NCI-H2029 (cell line): ENCODE measurements at regions not wholly inside any gene's neighbourhood (a gene's known extent, or its start where the extent isn't known, plus 50 kb on each side); places are given as distances from the start of the nearest gene placed in this dataset.

Experiments
- DNase-seq: peaks from one replicate; lab custom pipeline; 2025; lab: John Stamatoyannopoulos, UW

- no peak for DNase-seq
Observed at GRCh38 chr7:109308816-109309215, 739.1 kb downstream of the DNAJB9 start.

GRCh38 chr7:109309790-109310189 lies 740.1 kb downstream of the DNAJB9 start:
- no peak for DNase-seq

GRCh38 chr7:109318136-109318535 lies 748.5 kb downstream of the DNAJB9 start:
- no peak for DNase-seq

GRCh38 chr7:109322833-109323232 lies 753.2 kb downstream of the DNAJB9 start:
- no peak for DNase-seq

- no peak for DNase-seq
Observed at GRCh38 chr7:109331423-109331822, 761.7 kb downstream of the DNAJB9 start.

- no peak for DNase-seq
Observed at GRCh38 chr7:109335951-109336350, 766.3 kb downstream of the DNAJB9 start.

GRCh38 chr7:109336531-109336930 lies 766.9 kb downstream of the DNAJB9 start:
- no peak for DNase-seq

- DNase-seq: no peak
Observed at GRCh38 chr7:109343678-109344077, 774.0 kb downstream of the DNAJB9 start.

- no peak for DNase-seq
Observed at GRCh38 chr7:109351493-109351892, 781.8 kb downstream of the DNAJB9 start.

- DNase-seq: no peak
Observed at GRCh38 chr7:109354000-109354399, 784.3 kb downstream of the DNAJB9 start.

GRCh38 chr7:109354552-109354951 lies 784.9 kb downstream of the DNAJB9 start:
- no peak for DNase-seq

GRCh38 chr7:109375823-109376222 lies 806.1 kb downstream of the DNAJB9 start:
- DNase-seq: no peak

- DNase-seq: no peak
Observed at GRCh38 chr7:109376576-109376975, 806.9 kb downstream of the DNAJB9 start.

GRCh38 chr7:109377076-109377884 lies 807.6 kb downstream of the DNAJB9 start:
- DNase-seq: no peak

- DNase-seq: no peak
Observed at GRCh38 chr7:109386959-109387358, 817.3 kb downstream of the DNAJB9 start.

- no peak for DNase-seq
Observed at GRCh38 chr7:109387530-109387929, 817.9 kb downstream of the DNAJB9 start.

GRCh38 chr7:109391240-109391639 lies 821.6 kb downstream of the DNAJB9 start:
- no peak for DNase-seq

GRCh38 chr7:109402107-109402506 lies 832.4 kb downstream of the DNAJB9 start:
- no peak for DNase-seq

- DNase-seq: no peak
Observed at GRCh38 chr7:109407756-109408155, 838.1 kb downstream of the DNAJB9 start.

GRCh38 chr7:109437957-109438356 lies 868.3 kb downstream of the DNAJB9 start:
- no peak for DNase-seq

- DNase-seq: no peak
Observed at GRCh38 chr7:109449760-109450159, 880.1 kb downstream of the DNAJB9 start.

- no peak for DNase-seq
Observed at GRCh38 chr7:109456116-109456515, 886.4 kb downstream of the DNAJB9 start.

GRCh38 chr7:109460296-109460695 lies 890.6 kb downstream of the DNAJB9 start:
- DNase-seq: no peak

- DNase-seq: no peak
Observed at GRCh38 chr7:109462171-109462570, 892.5 kb downstream of the DNAJB9 start.
